ENCODE measurements at regions not wholly inside any gene's neighbourhood (a gene's known extent, or its start where the extent isn't known, plus 50 kb on each side); places are given as distances from the start of the nearest gene placed in this dataset.
"Not testable (repeated sequence)": the region's sequence is repeated elsewhere in the genome, so short reads cannot be mapped to it uniquely, and the experiment has no call there.

GRCh38 chr10:45056806-45057205, 56.1 kb downstream of the ZNF22 start:
- DNase-seq (ENCODE audit: low spot score) = not testable (repeated sequence)

GRCh38 chr10:45058580-45058979, 57.9 kb downstream of the ZNF22 start:
- no peak for DNase-seq (ENCODE audit: low spot score)

GRCh38 chr10:45058992-45059561, 58.4 kb downstream of the ZNF22 start:
- no peak for DNase-seq (ENCODE audit: low spot score)

- DNase-seq (ENCODE audit: low spot score) = no peak
Observed at GRCh38 chr10:45059632-45060031, 58.9 kb downstream of the ZNF22 start.

GRCh38 chr10:45061982-45062381, 61.3 kb downstream of the ZNF22 start:
- DNase-seq (ENCODE audit: low spot score) = no peak

- DNase-seq (ENCODE audit: low spot score) = no peak
Observed at GRCh38 chr10:45063591-45064231, 63.0 kb downstream of the ZNF22 start.

- DNase-seq (ENCODE audit: low spot score) = no peak
Observed at GRCh38 chr10:45064998-45065397, 64.3 kb downstream of the ZNF22 start.

- no peak for DNase-seq (ENCODE audit: low spot score)
Observed at GRCh38 chr10:45071043-45071813, 70.5 kb downstream of the ZNF22 start.

GRCh38 chr10:45075216-45075615, 74.5 kb downstream of the ZNF22 start:
- DNase-seq (ENCODE audit: low spot score) = no peak

- no peak for DNase-seq (ENCODE audit: low spot score)
Observed at GRCh38 chr10:45075826-45076380, 75.2 kb downstream of the ZNF22 start.

- no peak for DNase-seq (ENCODE audit: low spot score)
Observed at GRCh38 chr10:45076891-45077290, 76.2 kb downstream of the ZNF22 start.

GRCh38 chr10:45080331-45080730, 79.6 kb downstream of the ZNF22 start:
- no peak for DNase-seq (ENCODE audit: low spot score)

- no peak for DNase-seq (ENCODE audit: low spot score)
Observed at GRCh38 chr10:45082176-45082575, 81.5 kb downstream of the ZNF22 start.

GRCh38 chr10:45091968-45092367, 91.2 kb downstream of the ZNF22 start:
- peak; percentile 55 for DNase-seq (ENCODE audit: low spot score)

- no peak for DNase-seq (ENCODE audit: low spot score)
Observed at GRCh38 chr10:45093945-45094344, 93.2 kb downstream of the ZNF22 start.

GRCh38 chr10:45095286-45095685, 94.6 kb downstream of the ZNF22 start:
- no peak for DNase-seq (ENCODE audit: low spot score)

- no peak for DNase-seq (ENCODE audit: low spot score)
Observed at GRCh38 chr10:45096001-45096400, 95.3 kb downstream of the ZNF22 start.

GRCh38 chr10:45100429-45100828, 99.7 kb downstream of the ZNF22 start:
- DNase-seq (ENCODE audit: low spot score) = no peak

- DNase-seq (ENCODE audit: low spot score) = no peak
Observed at GRCh38 chr10:45104674-45105073, 104.0 kb downstream of the ZNF22 start.

GRCh38 chr10:45105309-45105708, 104.6 kb downstream of the ZNF22 start:
- not testable (repeated sequence) for DNase-seq (ENCODE audit: low spot score)

- no peak for DNase-seq (ENCODE audit: low spot score)
Observed at GRCh38 chr10:45106236-45106856, 105.6 kb downstream of the ZNF22 start.

GRCh38 chr10:45111509-45111908, 110.8 kb downstream of the ZNF22 start:
- no peak for DNase-seq (ENCODE audit: low spot score)

GRCh38 chr10:45117940-45118339, 117.2 kb downstream of the ZNF22 start:
- not testable (repeated sequence) for DNase-seq (ENCODE audit: low spot score)
